Effector CD4-positive, alpha-beta T cell (primary cell): ENCODE measurements at regions not wholly inside any gene's neighbourhood (a gene's known extent, or its start where the extent isn't known, plus 50 kb on each side); places are given as distances from the start of the nearest gene placed in this dataset.

Source experiments
- DNase-seq: peaks from one replicate; pipeline ENCODE4 v3.0.0-alpha.2; 2020

DNA sequence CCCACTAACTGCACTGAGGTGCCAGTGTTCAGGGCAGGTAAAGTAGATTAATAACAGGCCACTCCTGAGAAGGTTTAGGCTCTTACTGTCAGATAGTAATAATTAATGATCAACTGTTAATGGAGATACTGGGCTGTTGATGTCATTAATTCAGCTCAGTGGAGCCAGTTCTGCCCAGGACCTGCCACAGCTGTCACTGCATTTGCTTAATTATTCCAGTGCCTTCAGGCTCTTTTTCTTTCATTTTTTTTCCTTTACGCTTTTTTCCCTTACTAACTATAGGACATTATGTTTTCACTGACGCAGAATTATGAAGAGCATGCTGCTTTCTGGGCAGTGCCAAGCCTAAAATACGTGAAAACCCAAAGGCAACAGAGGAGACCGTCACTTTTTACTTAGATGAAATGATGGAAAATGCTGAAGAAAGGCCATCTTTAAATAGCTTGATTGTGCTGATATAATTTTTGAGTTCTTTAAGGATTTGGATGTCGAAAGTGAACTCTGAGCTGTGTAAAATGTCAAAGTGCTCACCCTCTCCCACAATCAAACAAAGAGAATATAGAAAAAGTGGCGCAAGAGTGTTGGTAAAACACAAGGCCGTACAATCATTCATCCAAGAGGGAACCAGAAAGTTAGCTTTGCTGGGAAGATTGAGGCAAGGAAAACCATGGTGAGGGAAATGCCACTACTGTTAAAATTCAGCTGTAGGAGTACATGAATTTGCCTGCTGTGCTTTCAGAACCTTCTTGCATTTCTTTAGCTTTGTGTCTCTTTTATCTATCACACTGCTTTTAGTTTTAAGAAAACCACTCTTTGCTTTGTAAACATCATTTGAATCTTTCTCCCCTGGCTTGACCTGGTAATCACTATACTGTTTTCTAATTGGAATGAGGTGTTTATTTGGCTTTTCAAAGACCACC, 192.0 kb upstream of the ZEB2 start:
- DNase-seq, result no peak

- DNase-seq, result no peak
These were observed 191.2 kb upstream of the ZEB2 start for GRCh38 chr2:144711084-144711483.

DNA sequence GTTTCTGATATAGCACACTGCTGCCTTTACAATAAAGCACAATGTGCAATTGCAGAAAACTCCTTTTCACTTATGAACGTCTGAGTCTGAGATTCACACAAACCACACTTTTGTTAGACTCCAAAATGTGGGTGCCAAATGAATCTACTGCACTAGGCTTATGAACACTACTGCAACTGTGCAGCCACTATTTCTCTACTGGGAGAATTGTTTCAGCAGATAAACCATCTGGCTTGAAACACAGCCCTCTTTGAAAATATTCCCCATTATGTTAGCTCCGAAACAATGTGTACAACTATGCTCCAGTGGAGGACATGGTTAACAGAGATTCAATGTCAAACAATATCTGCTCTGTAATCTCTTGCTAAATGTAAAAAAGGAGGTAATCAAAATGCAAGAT, 188.7 kb upstream of the ZEB2 start:
- DNase-seq, result no peak

DNA sequence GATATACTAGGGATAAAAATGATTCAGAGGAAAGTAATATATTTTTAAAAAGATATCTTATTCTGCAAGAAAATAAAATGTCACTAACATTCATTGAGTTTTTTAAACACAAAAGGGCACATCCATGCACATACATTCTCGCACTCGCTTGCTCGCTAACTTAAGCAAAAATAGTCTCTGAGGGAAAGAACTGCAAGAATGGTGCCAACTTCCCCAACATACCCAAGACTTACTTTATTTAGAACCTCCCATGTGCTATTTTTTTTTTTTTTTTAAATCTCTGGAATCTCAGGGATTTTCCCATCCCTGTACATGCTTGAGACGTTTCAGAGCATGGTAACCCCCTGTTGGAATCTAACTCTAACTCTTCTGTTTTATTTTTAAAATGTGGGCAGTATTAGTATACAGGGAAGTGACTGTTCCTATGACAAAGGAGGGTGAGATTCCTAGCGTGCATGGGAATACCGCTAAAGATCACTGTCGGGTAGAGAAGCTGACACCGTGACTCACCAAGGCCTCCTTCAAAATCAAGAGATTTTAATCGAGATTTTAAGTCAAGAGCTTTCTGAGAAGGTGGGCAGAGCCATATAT, 187.9 kb upstream of the ZEB2 start:
- DNase-seq, result no peak

GRCh38 chr2:144706647-144707046, 186.7 kb upstream of the ZEB2 start:
- no peak for DNase-seq

DNA sequence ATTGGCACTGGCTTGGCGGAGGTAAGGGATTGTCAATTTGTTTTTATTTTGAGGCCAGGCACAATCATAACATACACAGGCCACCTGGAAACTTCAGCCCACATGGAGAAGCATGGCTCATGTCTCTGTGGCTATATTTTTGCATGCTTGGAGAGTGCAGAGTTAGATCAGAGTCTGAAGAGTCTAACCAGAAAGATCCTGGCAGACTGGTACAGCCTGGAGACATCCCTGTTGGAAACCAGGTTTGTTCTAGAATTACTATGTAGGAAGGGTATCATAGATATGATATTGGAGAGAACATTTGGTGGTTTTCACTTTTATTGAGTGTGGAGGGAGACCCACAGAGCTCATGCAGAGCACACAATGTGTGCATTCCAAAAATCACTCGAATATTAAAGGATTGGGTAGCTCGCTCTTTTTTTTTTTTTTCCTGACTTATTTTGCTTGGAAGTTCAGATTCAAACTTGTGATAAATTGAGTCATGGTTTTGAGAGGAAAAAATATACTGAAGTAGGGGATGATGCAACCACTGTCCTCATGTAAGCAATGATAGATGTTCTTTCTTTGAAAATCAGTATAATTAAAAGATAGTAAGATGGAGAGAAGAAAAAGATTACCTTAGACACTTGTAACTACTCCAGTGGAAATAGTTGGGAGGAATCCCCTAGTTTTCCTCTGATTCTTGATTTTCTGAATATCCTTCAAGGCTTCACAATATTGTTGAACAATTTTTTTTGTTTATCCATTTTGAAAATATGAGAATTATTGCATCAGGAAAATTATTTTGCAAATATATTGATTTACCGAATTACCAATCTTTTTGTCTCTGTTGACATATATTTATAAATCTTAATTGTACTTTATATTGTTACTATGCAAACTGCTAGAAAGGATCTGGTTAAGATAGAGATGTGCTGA, 185.7 kb upstream of the ZEB2 start:
- DNase-seq, result no peak

DNA sequence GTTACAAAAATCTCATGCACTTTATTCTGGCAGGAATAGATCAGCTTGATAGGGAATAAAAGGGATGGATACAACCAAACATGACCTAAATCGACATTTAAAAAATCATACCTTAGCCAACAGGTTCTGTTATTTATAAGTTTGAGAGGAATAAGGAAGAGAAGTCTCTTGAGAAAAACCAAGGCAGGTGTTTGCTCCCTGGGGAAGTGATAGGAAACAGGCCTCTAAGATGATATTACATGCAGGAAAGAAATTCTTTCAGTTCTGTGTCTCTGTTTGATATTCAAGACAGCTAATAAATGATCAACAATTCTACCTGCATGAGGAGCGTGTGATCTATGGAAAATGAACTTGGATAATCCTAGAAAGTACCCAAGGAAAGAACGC, 184.8 kb upstream of the ZEB2 start:
- no peak for DNase-seq

DNA sequence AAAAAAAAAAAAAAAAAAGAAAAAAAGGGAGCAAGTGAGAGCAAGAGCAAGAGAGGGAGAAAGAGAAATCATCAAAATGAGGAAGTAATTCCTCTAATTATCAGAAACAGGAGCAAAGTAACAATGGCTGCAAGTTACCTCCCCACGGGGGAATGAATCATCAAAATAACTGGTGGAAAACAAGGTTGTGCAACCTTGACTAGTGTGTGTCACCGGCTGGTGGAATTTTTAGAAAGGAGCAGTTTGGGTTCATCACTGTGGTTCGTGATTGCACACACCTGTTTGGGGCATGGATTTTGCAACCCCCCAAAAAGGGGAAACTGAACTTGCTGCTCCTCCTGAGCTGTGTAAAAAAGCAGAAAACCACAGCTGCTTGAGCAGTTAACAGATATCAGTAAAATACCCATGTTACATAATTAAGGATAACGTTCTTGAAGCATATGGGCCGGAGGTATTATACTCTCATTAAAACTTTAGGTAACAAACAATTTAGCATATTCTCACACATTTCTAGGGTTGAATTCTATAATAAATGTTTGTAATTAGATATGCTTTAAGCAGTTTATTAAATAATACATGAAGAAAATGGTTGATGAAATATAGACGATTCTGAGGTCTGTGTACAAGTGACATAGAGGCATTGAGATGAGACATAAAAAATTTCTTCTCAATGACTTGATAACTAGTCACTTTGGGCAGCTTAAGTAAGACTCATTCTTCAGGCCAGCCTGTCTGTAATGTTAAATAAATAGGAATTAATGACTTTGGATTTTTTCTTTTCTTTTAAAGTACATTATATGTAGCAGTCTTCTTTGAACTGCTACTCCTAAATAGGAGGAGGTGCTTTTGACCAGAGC, 184.2 kb upstream of the ZEB2 start:
- no peak for DNase-seq

DNA sequence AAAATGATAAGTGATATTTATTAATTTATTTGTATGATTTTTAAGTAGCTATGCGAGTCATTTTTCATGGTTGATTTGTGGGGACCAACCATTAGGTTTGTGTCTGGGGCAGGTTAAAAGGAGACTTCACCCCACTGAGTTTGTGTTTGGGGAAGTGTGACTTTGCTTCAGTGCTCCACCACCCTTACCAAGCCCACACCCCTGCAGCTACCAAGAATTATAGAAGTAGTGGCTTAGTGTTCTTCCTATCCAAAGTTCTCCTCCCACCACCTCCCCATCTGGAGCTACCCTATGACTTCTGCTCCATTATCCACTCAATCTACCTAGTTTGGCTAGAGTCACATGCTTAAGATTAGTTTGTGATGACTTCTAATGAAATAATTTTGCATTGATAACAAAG, 182.1 kb upstream of the ZEB2 start:
- no peak for DNase-seq

DNA sequence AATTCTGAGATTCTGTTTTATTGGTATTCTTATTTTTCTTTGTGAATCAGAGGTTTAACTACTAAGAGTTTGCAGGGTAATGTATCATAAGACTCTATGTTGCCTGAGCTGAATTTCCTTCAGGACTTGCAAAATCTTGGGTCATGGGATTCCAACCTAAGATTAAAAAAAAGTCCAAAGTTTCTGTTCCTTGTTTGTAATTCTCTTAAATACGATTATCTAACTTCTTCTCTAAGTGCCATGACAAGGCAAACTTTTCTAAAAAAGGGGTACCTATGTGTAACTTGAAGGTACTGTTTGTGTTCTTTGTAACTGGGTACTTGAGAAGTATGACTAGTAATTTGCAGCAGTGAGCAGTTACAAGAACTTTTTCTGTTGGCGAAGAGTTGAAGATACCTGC, 181.3 kb upstream of the ZEB2 start:
- no peak for DNase-seq

DNA sequence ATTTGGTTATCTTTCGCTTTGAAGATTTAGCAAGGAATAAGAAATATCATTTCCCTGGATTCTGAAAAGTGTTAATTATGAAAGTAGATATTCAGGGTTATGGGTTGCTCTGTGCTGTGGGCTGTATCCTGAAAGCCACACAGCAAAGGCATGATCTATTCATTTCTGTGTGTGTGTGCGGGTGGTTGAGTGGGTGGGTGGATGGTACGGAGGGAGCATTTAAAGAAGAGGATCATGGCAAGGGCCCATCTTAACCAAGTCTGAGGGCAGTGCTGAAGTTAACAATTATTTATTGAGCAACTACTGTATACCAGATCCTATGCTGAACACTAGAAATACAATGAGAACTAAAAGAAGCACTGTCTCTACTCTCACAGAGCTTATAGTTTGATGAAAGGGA, 178.2 kb upstream of the ZEB2 start:
- no peak for DNase-seq

DNA sequence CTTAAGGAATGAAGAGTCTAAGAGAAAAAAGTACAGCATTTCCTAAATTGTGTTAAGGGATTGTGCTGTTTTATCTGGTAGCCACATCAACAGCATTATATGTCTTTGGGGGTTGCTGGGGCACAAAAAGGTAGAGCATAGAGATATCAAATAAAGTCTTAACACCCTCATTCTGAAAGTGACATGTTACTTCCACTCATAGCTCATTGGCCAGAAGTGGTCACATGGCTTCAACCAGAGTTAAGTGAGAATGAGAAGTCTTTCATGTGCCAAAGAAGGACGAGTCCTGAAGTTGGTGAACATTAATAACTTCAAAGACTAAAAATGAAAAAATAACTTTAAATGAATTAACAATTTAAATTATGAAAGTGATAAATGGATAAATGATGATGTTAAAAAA, 175.7 kb upstream of the ZEB2 start:
- no peak for DNase-seq

DNA sequence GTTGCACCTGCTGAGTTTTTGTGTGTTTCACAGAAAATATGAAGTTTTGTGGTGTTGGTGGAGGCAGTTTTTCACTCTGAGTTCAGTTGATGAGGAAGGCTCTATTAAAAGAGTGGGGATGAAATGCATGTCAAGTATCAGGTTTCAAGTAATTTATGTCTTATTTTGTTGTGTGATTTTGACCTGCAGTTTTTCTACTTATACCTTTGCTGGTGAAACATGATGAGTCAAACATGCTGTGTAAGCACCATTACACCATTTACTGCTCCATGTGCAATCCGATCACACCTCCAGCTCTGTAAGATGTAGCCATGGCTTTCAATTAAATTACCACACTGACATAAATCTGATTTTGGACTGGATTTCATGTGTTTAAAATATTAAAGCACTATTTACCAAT, 174.5 kb upstream of the ZEB2 start:
- DNase-seq, result no peak

GRCh38 chr2:144693179-144693578, 173.3 kb upstream of the ZEB2 start:
- no peak for DNase-seq

DNA sequence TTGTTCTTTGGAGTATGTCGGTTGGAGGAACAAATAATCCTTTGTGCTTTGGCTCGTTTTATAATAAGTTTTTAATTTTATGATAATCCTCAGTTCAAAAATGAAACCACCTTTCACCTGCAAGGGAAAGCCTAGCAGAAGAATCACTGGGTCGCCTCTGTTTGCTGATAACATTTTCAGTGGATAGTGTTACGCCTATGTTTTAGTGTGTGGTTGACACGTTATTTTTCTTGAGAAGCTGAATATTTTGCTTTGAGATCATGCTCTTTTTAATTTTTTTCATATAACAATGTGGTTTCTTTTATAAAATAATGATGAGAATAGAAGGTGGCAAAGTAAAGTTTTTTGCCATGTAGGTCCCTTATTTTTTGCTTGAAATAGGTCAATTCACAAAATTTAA, 172.7 kb upstream of the ZEB2 start:
- no peak for DNase-seq

DNA sequence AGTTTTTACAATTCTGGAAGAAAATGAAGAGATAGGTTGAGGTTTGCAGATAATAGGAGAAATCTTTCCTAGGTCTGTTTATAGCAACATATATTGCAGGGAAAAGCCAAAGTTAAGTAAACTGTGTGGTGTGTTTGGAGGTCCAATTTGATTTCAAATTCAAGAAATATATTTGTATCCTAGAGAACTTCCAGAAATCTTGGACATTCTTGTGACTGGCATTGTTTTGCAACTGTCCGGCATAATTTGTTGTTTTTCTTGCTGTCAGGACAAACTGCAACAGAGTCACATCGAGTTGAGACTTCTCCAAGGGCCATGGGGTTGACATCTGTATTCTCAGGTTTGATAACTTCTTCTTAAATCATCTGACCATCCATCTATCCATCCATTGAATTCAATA, 170.9 kb upstream of the ZEB2 start:
- no peak for DNase-seq

DNA sequence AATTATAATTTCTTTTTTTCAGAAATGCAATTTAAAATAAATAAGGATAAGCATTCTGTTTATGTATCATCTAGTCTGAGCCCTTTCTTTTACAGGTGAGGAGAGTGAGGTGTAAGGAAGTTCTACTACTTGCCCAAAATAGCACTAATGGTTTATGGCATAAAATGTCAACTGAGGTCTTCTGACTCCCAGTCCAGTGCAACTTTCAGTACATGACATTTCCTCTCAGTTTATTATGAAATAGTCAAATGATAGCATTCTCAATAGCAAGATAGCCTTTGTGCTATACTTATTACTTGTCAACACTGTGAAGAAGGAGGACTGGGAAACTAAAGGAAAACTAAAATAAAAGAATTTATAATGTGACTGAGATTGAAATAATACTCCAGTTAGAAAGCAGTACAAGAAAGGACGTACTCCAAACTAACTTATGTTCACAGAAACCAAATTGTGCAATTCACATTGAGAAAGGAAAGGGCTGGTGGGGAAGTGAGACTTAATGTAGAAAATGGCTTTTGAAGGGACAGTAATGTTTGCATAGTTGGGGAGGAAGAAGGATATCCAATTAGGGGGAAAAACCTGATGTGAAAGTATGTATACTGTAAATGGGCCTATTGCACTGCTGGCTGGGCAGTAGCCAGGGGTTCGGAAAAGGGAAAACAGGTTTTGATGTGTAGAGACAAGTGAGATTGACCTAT, 166.7 kb upstream of the ZEB2 start:
- no peak for DNase-seq

- DNase-seq, result no peak
These were observed 164.0 kb upstream of the ZEB2 start for GRCh38 chr2:144683966-144684365.

DNA sequence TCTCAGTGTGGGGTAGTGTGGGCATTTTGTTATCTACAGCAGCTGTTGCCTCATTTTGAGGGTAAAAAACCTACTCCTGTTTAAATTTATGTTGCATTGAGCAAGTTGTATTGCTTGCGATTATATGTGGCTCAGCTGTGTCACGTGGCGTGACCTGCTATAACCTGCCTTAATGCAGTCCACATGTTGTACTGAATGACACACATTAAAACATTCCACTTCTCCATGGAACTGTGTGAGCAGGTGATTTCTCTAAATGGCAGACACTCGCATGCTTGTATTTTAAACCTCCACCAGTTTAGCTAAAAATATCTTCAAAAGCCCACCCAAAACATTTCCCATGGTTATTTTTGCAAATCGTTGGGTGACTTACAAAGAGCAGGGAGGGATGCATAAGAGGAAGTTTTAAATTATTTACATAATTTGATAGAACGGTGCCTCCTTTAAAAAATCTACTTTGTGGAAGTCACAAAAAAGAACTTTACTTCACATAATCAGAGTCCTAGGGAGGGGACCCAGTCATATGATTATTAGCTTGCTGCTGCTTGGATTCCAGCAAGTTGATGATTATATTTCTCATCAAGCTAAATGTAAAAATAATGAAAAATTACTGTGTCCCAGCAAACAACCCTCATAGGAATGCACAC, 163.3 kb upstream of the ZEB2 start:
- DNase-seq, result no peak

GRCh38 chr2:144682248-144682647, 162.3 kb upstream of the ZEB2 start:
- DNase-seq, result no peak

DNA sequence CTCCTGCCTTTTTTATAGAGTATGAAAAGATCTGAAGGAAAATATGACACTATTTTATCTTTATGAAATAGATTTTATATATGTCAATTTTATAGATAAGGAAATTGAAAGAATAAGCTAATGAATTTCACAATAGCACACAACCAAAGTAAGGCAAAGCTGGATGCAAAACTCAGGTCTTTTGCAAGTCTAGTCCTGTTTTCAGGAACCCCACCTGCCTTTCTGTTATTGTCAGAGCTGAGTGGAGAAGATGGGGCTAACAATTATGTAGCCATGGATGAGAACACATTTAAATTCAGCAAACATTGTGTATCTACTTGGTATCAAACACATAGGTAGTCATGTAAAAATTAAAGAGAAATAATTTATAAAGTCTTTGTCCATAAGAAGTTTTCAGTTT, 161.5 kb upstream of the ZEB2 start:
- no peak for DNase-seq
